Astrocyte (in vitro differentiated cells and primary cell): ENCODE measurements at regions not wholly inside any gene's neighbourhood (a gene's known extent, or its start where the extent isn't known, plus 50 kb on each side); places are given as distances from the start of the nearest gene placed in this dataset.

ENCODE experiments used
- EZH2 ChIP-seq: IDR thresholded peaks from 2 replicates; pipeline ENCODE4 v1.6.1; 2012; ENCODE audit warnings: mild to moderate bottlenecking, low read length, inconsistent platforms; ENCODE audit not compliant: insufficient read depth
- TF ChIP-seq, protein P1 (sequence below): IDR thresholded peaks from 2 replicates; pipeline ENCODE4 v1.5.1; 2011; ENCODE audit warnings: low read depth, mild to moderate bottlenecking, inconsistent platforms, low read length, moderate library complexity; ENCODE audit not compliant: insufficient read depth

GRCh38 chr18:22670914-22671313 is 253.2 kb upstream of the CTAGE1 start:
- no peak for TF ChIP-seq EZH2
- TF ChIP-seq, protein P1, sequence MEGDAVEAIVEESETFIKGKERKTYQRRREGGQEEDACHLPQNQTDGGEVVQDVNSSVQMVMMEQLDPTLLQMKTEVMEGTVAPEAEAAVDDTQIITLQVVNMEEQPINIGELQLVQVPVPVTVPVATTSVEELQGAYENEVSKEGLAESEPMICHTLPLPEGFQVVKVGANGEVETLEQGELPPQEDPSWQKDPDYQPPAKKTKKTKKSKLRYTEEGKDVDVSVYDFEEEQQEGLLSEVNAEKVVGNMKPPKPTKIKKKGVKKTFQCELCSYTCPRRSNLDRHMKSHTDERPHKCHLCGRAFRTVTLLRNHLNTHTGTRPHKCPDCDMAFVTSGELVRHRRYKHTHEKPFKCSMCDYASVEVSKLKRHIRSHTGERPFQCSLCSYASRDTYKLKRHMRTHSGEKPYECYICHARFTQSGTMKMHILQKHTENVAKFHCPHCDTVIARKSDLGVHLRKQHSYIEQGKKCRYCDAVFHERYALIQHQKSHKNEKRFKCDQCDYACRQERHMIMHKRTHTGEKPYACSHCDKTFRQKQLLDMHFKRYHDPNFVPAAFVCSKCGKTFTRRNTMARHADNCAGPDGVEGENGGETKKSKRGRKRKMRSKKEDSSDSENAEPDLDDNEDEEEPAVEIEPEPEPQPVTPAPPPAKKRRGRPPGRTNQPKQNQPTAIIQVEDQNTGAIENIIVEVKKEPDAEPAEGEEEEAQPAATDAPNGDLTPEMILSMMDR, result no peak
